A673 (cell line): ENCODE measurements at regions not wholly inside any gene's neighbourhood (a gene's known extent, or its start where the extent isn't known, plus 50 kb on each side); places are given as distances from the start of the nearest gene placed in this dataset.

Experiments
- BruUV-seq: library from RNA; stranded (reverse); fragments of 400-500 nt; replicated peaks from 2 replicates; lab custom pipeline; 2021; lab: Mats Ljungman, UMichigan
- CTCF ChIA-PET: fragments of 300-600 bp; sonication (Branson Sonifier 250); formaldehyde crosslinking; loops from one replicate; lab custom pipeline; 2022; ENCODE audit warnings: antibody characterized with exemption; lab: Charles Lee
- POLR2A ChIA-PET: fragments of 300-600 bp; sonication (Branson Sonifier 250); formaldehyde crosslinking; loops from one replicate; lab custom pipeline; 2022; ENCODE audit warnings: antibody characterized with exemption; ENCODE audit not compliant: low non-redundant PET; lab: Charles Lee
- DNase-seq: peaks from one replicate; pipeline ENCODE4 v3.0.0-alpha.2; 2015; ENCODE audit warnings: low spot score
- H3K27ac ChIP-seq: fragments of 200-600 bp; sonication (generic); 2 replicates; pipeline ENCODE4 v1.5.1; 2016; ENCODE audit warnings: mixed run types, low read depth, mild to moderate bottlenecking, mixed read lengths, antibody characterized with exemption, low read length; ENCODE audit not compliant: poor library complexity, severe bottlenecking
- H3K27me3 ChIP-seq: fragments of 200-600 bp; sonication (generic); replicated peaks from 2 replicates; pipeline ENCODE4 v1.6.1; 2017; ENCODE audit warnings: mixed run types, low read depth, mild to moderate bottlenecking, mixed read lengths, antibody characterized with exemption, low read length; ENCODE audit not compliant: insufficient read depth, poor library complexity
- H3K36me3 ChIP-seq: fragments of 200-600 bp; sonication (generic); 2 replicates; pipeline ENCODE4 v1.6.1; 2016; ENCODE audit warnings: mixed run types, mild to moderate bottlenecking, mixed read lengths, antibody characterized with exemption, low read length; ENCODE audit not compliant: insufficient read depth, poor library complexity, severe bottlenecking
- H3K4me1 ChIP-seq: fragments of 200-600 bp; sonication (generic); 2 replicates; pipeline ENCODE4 v1.6.1; 2017; ENCODE audit warnings: mixed run types, mild to moderate bottlenecking, mixed read lengths, antibody characterized with exemption, low read length; ENCODE audit not compliant: insufficient read depth, poor library complexity, severe bottlenecking
- H3K4me3 ChIP-seq: fragments of 200-600 bp; sonication (generic); 2 replicates; pipeline ENCODE4 v1.5.1; 2016; ENCODE audit warnings: low read depth, mixed run types, mild to moderate bottlenecking, mixed read lengths, low read length; ENCODE audit not compliant: poor library complexity, severe bottlenecking
- H3K9me3 ChIP-seq: fragments of 200-600 bp; sonication (generic); 2 replicates; pipeline ENCODE4 v1.6.1; 2016; ENCODE audit warnings: mixed run types, low read depth, mild to moderate bottlenecking, mixed read lengths, antibody characterized with exemption, low read length; ENCODE audit not compliant: poor library complexity, severe bottlenecking
- EZH2 ChIP-seq: fragments of 200-600 bp; sonication (generic); IDR thresholded peaks from 2 replicates; pipeline ENCODE4 v1.6.1; 2017; ENCODE audit warnings: borderline replicate concordance, low read depth, mild to moderate bottlenecking, mixed read lengths, antibody characterized with exemption, low read length; ENCODE audit not compliant: poor library complexity, severe bottlenecking
- intact Hi-C: fragments of 100-400 bp; cut with micrococcal nuclease; formaldehyde crosslinking; loops from one replicate; pipeline ENCODE4 v1.10.0; 2022; ENCODE audit not compliant: unreplicated experiment
- TF ChIP-seq, protein P1 (sequence below): fragments of 300-800, 200-600 bp; sonication (generic); conservative IDR thresholded peaks from 2 replicates; pipeline ENCODE4 v1.5.1; 2017; ENCODE audit warnings: low read depth, mild to moderate bottlenecking, antibody characterized with exemption, low read length, moderate library complexity, mixed read lengths

DNA sequence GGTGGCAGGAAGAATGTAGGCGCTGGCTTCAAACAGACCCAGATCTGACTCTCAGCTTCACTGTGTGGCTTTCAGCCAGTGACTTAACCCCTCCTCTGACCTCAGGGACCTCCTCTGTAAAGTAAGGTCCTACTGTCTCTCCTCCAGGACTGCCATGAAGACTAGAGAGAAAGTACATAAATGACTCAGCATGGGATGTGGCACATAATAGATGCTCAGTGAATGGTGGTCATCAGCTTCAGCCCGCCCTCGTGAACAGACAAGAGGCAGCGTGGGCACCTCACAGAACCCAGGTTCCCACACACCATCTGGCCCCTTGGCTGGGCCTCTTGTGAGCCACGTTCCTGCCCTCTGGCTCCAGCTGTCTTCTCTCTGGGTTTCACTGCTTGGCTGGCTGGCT is 126.0 kb downstream of the SYF2 start:
- no TSS peak for BruUV-seq
- CTCF ChIA-PET = no interaction called here
- no peak for TF ChIP-seq EZH2

DNA sequence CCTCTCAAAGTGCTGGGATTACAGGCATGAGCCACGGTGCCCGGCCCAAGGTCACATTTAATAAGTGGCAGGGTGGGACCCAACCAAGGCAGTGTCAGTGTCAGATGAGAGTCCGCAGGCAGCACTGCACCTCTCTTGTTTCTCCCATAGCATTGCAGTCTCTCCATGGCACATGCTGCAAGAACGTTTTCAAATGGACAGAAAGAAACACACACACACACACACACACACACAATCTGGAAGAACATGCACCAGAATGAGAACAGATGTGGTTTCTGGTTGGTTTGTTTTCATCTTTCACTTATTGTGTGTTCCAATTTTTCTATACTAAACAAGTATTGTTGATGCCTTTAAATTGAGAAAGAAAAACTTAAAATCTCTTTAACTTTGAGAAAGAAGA is 126.5 kb downstream of the SYF2 start:
- TF ChIP-seq, protein P1, sequence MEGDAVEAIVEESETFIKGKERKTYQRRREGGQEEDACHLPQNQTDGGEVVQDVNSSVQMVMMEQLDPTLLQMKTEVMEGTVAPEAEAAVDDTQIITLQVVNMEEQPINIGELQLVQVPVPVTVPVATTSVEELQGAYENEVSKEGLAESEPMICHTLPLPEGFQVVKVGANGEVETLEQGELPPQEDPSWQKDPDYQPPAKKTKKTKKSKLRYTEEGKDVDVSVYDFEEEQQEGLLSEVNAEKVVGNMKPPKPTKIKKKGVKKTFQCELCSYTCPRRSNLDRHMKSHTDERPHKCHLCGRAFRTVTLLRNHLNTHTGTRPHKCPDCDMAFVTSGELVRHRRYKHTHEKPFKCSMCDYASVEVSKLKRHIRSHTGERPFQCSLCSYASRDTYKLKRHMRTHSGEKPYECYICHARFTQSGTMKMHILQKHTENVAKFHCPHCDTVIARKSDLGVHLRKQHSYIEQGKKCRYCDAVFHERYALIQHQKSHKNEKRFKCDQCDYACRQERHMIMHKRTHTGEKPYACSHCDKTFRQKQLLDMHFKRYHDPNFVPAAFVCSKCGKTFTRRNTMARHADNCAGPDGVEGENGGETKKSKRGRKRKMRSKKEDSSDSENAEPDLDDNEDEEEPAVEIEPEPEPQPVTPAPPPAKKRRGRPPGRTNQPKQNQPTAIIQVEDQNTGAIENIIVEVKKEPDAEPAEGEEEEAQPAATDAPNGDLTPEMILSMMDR = no peak
- TF ChIP-seq EZH2 = no peak
- no TSS peak for BruUV-seq
- no peaks in the 10 kb centered on the region for H3K27me3 ChIP-seq
- H3K27ac ChIP-seq = no peak overlapping the region
- H3K4me3 ChIP-seq = no peak overlapping the region
- POLR2A ChIA-PET = no interaction called here
- no peak for DNase-seq
- CTCF ChIA-PET = no interaction called here
- no peaks in the 10 kb centered on the region for H3K9me3 ChIP-seq
- H3K36me3 ChIP-seq = no peaks in the 10 kb centered on the region
- intact Hi-C loops = no loop called here
- H3K4me1 ChIP-seq = no peaks in the 10 kb centered on the region

More for the DNA sequence above, 126.0 kb downstream of the SYF2 start:
- no peak overlapping the region for H3K4me3 ChIP-seq
- no peak for DNase-seq
- H3K27ac ChIP-seq = no peak overlapping the region
- no peaks in the 10 kb centered on the region for H3K9me3 ChIP-seq
- H3K27me3 ChIP-seq = no peaks in the 10 kb centered on the region
- POLR2A ChIA-PET = no interaction called here
- no peaks in the 10 kb centered on the region for H3K36me3 ChIP-seq
- intact Hi-C loops = no loop called here
- no peaks in the 10 kb centered on the region for H3K4me1 ChIP-seq

DNA sequence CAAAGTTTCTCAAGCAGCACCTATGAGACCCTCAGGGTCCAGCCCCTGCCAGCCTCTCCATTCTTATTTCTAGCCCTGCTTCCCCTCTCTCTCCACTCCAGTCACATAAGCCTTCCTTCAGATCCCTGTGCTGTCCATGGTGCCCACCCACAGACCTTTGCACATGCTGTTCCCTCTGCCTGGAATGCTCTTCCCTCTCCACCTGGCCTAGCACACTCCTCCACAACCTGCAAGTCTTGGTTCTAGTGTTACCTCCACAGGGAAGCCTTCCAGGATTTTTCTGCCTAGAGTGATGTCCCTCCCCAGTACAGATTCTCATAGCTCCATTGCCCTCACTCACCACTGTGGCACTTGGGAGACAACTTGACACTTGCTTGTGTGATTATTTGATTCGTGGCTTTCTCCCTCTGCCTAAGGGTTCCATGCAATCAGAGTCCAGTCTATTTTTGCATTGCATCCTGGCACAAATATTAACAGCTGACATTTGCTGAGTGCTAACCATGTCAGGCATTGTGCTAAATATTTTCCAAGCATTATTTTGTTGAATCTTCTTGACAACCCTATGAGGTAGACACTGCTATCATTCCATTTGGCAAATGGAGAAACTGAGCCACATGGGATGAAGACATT is 127.3 kb downstream of the SYF2 start:
- Histone ChIP-seq H3K27me3 (no peaks in the 10 kb centered on the region), H3K4me1 (no peaks in the 10 kb centered on the region), H3K9me3 (no peaks in the 10 kb centered on the region), H3K36me3 (no peaks in the 10 kb centered on the region), H3K4me3 (no peak overlapping the region), H3K27ac (no peak overlapping the region)
- no TSS peak for BruUV-seq
- no peak for TF ChIP-seq EZH2
- TF ChIP-seq, protein P1 = no peak
- no peak for DNase-seq
- CTCF ChIA-PET = no interaction called here
- POLR2A ChIA-PET = no interaction called here
- intact Hi-C loops = no loop called here

DNA sequence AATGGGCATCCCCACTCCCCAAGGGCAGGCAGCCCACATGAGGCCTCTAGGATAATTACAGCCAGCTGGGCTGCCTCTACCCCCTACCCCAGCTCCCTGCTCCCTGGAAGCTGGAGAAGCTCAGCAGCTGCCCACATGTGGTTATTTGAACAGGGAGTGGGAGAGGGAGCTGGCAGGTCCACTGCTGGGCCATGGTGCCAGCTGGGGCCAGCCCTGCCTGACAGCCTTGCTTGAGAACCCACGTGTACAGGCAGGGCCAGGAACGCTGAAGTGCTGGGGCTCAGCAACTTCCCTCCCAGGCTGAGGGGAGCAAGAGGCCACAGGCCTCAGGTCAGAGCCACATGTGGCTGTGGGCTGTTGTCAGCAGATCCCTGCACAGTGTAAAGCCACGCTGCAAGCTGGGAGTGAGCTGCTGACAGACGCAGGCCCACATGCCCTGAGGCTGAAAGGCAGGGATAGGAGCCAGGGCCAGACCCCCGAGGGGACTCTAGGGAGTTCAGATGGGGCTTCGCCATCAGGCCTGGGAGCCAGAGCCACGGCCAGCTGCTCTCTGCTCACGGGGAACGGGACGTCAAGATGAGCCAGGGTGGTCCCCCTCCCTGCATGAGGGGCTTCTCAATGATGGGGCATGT is 129.0 kb downstream of the SYF2 start:
- BruUV-seq = no TSS peak
- Histone ChIP-seq H3K9me3 (no peaks in the 10 kb centered on the region), H3K4me1 (no peaks in the 10 kb centered on the region), H3K4me3 (no peak overlapping the region), H3K36me3 (no peaks in the 10 kb centered on the region), H3K27ac (no peak overlapping the region), H3K27me3 (no peaks in the 10 kb centered on the region)
- TF ChIP-seq, protein P1 = no peak
- CTCF ChIA-PET = no interaction called here
- intact Hi-C loops = no loop called here
- POLR2A ChIA-PET = no interaction called here
- no peak for DNase-seq
